ENCODE measurements at regions not wholly inside any gene's neighbourhood (a gene's known extent, or its start where the extent isn't known, plus 50 kb on each side); places are given as distances from the start of the nearest gene placed in this dataset.
"Not testable (repeated sequence)": the region's sequence is repeated elsewhere in the genome, so short reads cannot be mapped to it uniquely, and the experiment has no call there.

GRCh38 chr3:20442846-20443245, 256.8 kb upstream of the SGO1 start:
- H3K9me3 ChIP-seq (ENCODE audit: control insufficient read depth, low read length) = no peaks in the 10 kb centered on the region
- H3K4me3 ChIP-seq (ENCODE audit: low read length) = no peak overlapping the region
- H3K36me3 ChIP-seq (ENCODE audit: control insufficient read depth, insufficient read depth, low read length) = no peaks in the 10 kb centered on the region
- Mint-ChIP-seq H3K4me1 (peaks cover 9% of the 10 kb centered on the region), H3K36me3 (ENCODE audit: low read depth) (no peaks in the 10 kb centered on the region), H3K9me3 (peaks cover under 1% of the 10 kb centered on the region), H3K27me3 (ENCODE audit: insufficient read depth) (no peaks in the 10 kb centered on the region), H3K27ac (no peak overlapping the region), H3K4me3 (no peak overlapping the region)
- DNase-seq = no peak
- H3K27me3 ChIP-seq (ENCODE audit: control insufficient read depth, insufficient read depth, low read length, poor library complexity, severe bottlenecking) = no peaks in the 10 kb centered on the region
- WGBS, 2 experiments (ENCODE audit: insufficient coverage in 1 of 2, insufficient read length in 1 of 2) = no CpG with 5 or more reads among the region's 1 CpG
- H3K9ac ChIP-seq (ENCODE audit: extremely low read depth, low read length, poor library complexity, severe bottlenecking) = no peak overlapping the region
- TF ChIP-seq CTCF (conservative IDR thresholded peaks at IDR 0.05) = no peak
- no peaks in the 10 kb centered on the region for H3K4me1 ChIP-seq (ENCODE audit: control insufficient read depth, insufficient read depth, low read length)
- H3K27ac ChIP-seq (ENCODE audit: low read depth, low read length) = no peak overlapping the region

GRCh38 chr3:20427268-20427667, 241.3 kb upstream of the SGO1 start:
- not testable (repeated sequence) for H3K36me3 Mint-ChIP-seq (ENCODE audit: low read depth); H3K4me1 ChIP-seq (ENCODE audit: control insufficient read depth, insufficient read depth, low read length); H3K4me3 ChIP-seq (ENCODE audit: low read length); H3K9me3 ChIP-seq (ENCODE audit: control insufficient read depth, low read length); H3K27me3 Mint-ChIP-seq (ENCODE audit: insufficient read depth); H3K27ac ChIP-seq (ENCODE audit: low read depth, low read length); H3K4me3 Mint-ChIP-seq; H3K27me3 ChIP-seq (ENCODE audit: control insufficient read depth, insufficient read depth, low read length, poor library complexity, severe bottlenecking); H3K9ac ChIP-seq (ENCODE audit: extremely low read depth, low read length, poor library complexity, severe bottlenecking); DNase-seq; H3K4me1 Mint-ChIP-seq; H3K36me3 ChIP-seq (ENCODE audit: control insufficient read depth, insufficient read depth, low read length); H3K27ac Mint-ChIP-seq
- WGBS, 2 experiments (ENCODE audit: insufficient coverage in 1 of 2, insufficient read length in 1 of 2) = 88 to 100% methylated on average over 1 to 2 of the region's 2 CpGs
- H3K9me3 Mint-ChIP-seq = peaks cover 30% of the 10 kb centered on the region

- H3K4me1 ChIP-seq (ENCODE audit: control insufficient read depth, insufficient read depth, low read length) = no peaks in the 10 kb centered on the region
- H3K27me3 Mint-ChIP-seq (ENCODE audit: insufficient read depth) = no peaks in the 10 kb centered on the region
- WGBS, 2 experiments (ENCODE audit: insufficient coverage in 1 of 2, insufficient read length in 1 of 2) = 95% methylated on average over 1 of the region's 1 CpG; no CpG with 5 or more reads in 1 of the 2 experiments
Observed at GRCh38 chr3:20425138-20425537, 239.1 kb upstream of the SGO1 start.

More at GRCh38 chr3:20425138-20425537, 239.1 kb upstream of the SGO1 start:
- Mint-ChIP-seq H3K4me3 (no peak overlapping the region), H3K4me1 (no peaks in the 10 kb centered on the region), H3K9me3 (peaks cover 24% of the 10 kb centered on the region), H3K27ac (no peak overlapping the region), H3K36me3 (ENCODE audit: low read depth) (peaks cover 10% of the 10 kb centered on the region)
- Histone ChIP-seq H3K9ac (ENCODE audit: extremely low read depth, low read length, poor library complexity, severe bottlenecking) (no peak overlapping the region), H3K27ac (ENCODE audit: low read depth, low read length) (no peak overlapping the region), H3K27me3 (ENCODE audit: control insufficient read depth, insufficient read depth, low read length, poor library complexity, severe bottlenecking) (no peaks in the 10 kb centered on the region), H3K4me3 (ENCODE audit: low read length) (no peak overlapping the region), H3K9me3 (ENCODE audit: control insufficient read depth, low read length) (peaks cover 7% of the 10 kb centered on the region), H3K36me3 (ENCODE audit: control insufficient read depth, insufficient read depth, low read length) (no peaks in the 10 kb centered on the region)
- DNase-seq = no peak
- no peak for TF ChIP-seq CTCF (conservative IDR thresholded peaks at IDR 0.05)

All from endodermal cell (in vitro differentiated cells).